Colon (tissue), 2 donors: ENCODE measurements at regions not wholly inside any gene's neighbourhood (a gene's known extent, or its start where the extent isn't known, plus 50 kb on each side); places are given as distances from the start of the nearest gene placed in this dataset.

Experiments
- FAIRE-seq: peaks from 2 replicates; lab custom pipeline; 2012; peaks lifted over from hg19 to GRCh38; lab: Jason Lieb, UNC
- donor health status: control.
- donor health status: control.

- FAIRE-seq: no peak
These were observed 1360.2 kb upstream of the SLC10A2 start for GRCh38 chr13:104426435-104426834.

GRCh38 chr13:104422668-104423067 is 1356.5 kb upstream of the SLC10A2 start:
- no peak for FAIRE-seq

DNA sequence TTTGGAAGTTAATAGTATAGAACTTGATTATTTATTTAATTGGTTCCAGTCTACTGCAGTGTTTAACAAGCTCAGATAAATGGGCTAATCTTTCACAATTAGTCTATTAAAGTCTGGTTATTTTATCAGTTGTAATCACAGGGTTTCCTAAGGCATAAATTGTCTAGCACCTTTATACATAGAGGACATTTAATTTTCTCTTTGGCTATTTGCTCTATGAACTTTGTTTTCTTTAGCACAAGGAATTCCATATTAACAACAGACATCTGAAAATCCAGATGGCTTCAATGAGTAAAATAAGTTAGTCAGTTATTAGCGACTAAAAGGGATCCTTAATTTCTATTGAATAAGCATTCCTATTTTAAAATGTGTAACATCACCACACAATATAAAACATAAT is 1350.8 kb upstream of the SLC10A2 start:
- no peak for FAIRE-seq

DNA sequence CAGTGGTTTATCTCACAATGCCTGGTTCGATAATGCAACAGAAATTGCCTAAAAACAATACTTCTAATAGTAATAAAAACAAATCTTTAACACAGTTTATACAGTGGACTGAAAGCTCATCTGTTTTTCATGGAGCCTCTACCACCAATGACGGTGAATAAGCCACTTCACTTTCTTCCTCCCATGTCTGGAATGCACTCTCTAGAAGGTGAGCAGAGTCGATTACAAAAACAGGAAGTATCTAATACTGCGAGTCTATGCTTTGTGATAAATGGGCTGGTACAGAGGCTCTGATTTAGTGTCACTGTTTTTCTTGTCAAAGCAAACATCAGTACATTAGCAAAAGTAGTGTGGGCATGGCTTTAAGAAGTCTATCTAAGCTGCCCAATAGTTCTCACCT is 1348.6 kb upstream of the SLC10A2 start:
- no peak for FAIRE-seq

- FAIRE-seq: no peak
These were observed 1348.0 kb upstream of the SLC10A2 start for GRCh38 chr13:104414181-104414580.

DNA sequence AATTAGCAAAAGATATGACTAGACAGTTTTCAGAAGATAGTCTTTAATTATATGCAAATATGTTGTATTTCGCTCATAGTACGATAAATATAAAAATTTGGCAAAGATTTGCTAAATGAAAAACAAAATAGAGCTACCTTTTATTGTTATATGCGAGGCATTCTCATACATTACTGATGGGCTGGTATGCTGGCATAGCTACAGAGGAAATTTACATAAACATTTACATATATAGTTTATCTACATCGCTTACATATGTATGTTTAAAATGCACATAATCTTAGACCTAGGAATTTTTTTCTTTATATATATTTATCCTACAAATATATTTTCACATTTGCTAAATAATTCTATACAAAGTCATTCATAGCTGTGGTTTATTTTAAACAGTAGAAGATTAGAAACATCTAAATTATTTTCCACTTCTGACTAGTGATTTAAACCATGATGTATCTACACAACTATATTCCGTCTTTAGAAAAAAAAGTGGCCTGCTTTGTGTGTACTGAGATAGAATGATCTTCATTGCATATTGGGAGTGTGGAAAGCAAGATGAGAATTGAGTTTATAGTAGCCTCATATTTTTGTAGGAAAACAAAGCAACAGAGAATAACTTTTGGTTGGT is 1345.0 kb upstream of the SLC10A2 start:
- no peak for FAIRE-seq

GRCh38 chr13:104408733-104409132 is 1342.5 kb upstream of the SLC10A2 start:
- FAIRE-seq: no peak

- FAIRE-seq: no peak
These were observed 1338.1 kb upstream of the SLC10A2 start for GRCh38 chr13:104404325-104404724.

GRCh38 chr13:104389691-104390090 is 1323.5 kb upstream of the SLC10A2 start:
- no peak for FAIRE-seq

- FAIRE-seq: peak; percentile 5
These were observed 1321.3 kb upstream of the SLC10A2 start for GRCh38 chr13:104387510-104387909.

- FAIRE-seq: no peak
These were observed 1319.2 kb upstream of the SLC10A2 start for GRCh38 chr13:104385404-104385803.

GRCh38 chr13:104382951-104383350 is 1316.7 kb upstream of the SLC10A2 start:
- FAIRE-seq: no peak

- FAIRE-seq: peak; percentile 24
These were observed 1310.4 kb upstream of the SLC10A2 start for GRCh38 chr13:104376588-104376987.

DNA sequence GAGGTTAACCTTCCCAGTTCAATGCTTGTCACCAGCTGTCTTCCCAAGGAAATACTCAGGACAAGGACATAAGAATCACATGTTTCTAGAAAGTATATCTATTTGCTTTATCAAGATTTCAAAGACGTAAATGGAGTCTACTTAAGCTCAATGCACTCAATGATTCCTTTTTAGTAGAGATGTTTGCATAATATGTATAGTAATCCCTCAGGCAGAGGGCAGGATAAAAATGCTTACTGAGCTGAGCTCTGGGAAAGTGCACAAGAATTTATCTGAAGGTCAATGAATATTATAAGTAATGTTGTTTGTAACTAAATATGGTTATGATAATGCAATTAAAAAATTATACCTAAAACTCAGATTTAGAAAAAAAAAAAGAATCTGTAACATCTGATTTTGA is 1309.4 kb upstream of the SLC10A2 start:
- FAIRE-seq: no peak

DNA sequence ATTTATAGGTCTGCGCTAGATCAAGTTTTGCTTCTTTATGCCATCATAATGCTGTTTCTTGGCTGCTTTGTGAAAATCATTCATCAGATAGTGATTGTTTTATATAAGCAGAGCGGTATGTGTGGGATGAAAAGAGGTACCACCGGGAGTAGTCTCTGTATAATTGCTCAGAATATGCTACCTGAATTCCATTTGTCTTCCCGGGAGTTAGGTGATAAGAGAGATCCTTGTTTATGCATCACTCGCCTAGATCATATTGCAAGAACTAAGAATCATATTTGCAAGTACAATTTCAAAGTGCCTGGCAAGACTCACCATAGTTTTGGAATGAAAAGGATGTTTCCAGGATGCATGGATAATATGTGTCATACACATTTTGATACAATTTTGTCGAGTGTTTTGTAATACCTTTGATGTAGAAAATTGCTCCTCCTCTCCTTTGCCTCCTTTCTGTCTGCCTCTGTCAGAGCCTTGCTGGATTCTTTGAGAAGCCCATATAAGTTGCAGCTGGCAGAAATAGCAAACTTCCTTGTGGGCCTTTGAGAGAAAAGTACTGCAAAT is 1306.0 kb upstream of the SLC10A2 start:
- FAIRE-seq: no peak

DNA sequence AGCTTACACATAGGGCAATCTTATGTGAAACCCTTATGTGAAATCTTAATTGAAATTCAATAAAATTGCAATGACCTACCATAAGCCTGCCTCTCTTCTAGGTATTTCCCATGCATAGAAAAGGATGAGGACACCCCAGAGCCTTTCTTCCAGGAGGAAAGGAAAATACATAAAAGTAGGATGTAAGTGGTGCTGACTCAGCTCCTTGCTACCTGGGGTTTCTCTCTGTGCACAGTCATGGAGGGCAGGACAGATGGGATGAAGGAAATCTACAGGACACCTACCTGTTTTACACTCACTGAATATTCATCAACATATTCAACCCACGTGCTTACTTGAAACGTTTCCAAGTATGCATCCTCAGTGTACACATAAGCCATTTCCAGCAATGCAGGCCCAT is 1299.2 kb upstream of the SLC10A2 start:
- no peak for FAIRE-seq

DNA sequence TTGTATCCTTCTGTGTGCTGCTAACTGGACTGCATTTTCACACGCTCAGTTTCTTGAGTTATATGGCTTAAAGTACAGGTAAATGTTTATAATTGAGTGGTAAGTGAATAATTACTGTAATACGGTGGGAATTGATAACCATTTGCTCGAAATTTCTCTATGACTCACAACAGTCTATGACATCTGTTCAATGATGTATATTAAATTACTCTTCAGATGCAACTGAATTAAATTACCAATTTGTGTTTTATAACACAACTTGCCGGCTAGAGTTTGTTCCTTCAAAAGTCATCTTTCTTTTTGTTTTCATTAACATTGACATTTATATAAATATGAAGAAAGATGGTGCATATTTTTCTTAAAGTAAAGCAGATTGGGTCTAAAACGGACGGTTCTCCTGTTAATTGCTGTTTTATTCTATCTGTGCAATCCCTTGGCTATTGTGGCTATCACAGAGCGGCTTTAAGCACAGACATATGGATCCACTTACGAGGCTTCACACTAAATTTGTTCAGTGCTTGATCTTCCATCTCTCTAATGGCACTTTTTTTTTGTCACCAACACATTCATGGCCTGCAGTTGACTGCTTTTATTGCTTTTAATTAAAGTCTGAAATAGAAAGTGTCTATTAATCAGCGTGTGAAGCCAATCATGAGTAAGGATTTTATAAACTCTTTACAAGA is 1291.6 kb upstream of the SLC10A2 start:
- no peak for FAIRE-seq

GRCh38 chr13:104357174-104357573 is 1291.0 kb upstream of the SLC10A2 start:
- FAIRE-seq: no peak

DNA sequence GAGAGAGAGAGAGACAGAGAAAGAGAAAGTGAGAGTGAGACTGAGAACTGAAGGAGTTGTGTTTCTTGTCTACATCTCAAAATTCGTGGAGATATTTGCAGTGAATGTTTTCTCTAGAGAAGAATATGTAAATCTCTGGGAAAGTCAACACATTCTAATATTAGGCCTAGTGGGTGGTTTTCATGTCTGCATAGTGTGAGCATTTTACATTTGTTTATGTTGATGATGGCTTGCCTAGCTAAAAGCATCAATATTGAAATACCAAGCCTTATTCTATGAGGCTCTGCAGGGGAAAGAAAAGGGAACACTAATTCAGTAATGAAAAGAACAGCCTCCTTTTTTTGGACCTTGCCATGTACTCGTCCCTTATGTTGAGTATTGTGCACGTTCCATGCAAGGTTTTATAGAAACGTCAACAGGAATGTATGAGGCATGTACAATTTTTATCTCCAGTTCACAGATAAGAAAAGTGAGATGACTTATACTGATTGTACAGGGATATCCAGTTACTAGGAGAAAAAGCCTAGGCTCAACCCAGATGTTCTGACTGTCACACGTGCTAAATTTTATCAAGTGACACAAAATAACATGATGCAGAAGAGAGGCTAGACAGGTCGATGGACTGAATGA is 1288.9 kb upstream of the SLC10A2 start:
- FAIRE-seq: no peak

DNA sequence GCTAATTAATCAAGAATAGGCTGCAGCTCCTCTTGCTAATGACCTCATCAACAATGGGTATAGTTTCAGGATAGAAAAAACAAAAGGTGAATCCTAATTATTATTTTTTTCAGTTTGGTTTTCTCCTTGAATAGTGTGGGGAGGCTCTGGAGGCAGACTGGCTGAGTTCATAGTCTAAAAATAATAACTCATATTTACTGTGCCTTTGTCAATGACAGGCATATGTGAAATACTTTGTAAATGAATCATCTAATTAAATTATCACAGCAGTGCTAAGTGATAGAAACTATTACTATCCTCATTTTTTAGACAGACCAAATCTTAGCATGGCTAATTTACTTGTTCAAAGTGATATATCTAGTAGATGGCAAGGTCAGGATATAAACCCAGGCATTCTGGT is 1261.0 kb upstream of the SLC10A2 start:
- FAIRE-seq: no peak

GRCh38 chr13:104326523-104326922 is 1260.3 kb upstream of the SLC10A2 start:
- FAIRE-seq: no peak

GRCh38 chr13:104321756-104322155 is 1255.5 kb upstream of the SLC10A2 start:
- FAIRE-seq: no peak

GRCh38 chr13:104320446-104320845 is 1254.2 kb upstream of the SLC10A2 start:
- FAIRE-seq: no peak
